GM23248 (cell line): ENCODE measurements at regions not wholly inside any gene's neighbourhood (a gene's known extent, or its start where the extent isn't known, plus 50 kb on each side); places are given as distances from the start of the nearest gene placed in this dataset.

Experiments used
- DNase-seq: peaks from one replicate; pipeline ENCODE4 v3.0.0-alpha.2; 2015
- H2AFZ ChIP-seq: fragments of 200-600 bp; sonication (generic); 2 replicates; pipeline ENCODE4 v1.6.1; 2016; ENCODE audit warnings: antibody characterized with exemption
- H3F3A ChIP-seq: fragments of 200-600 bp; sonication (generic); 2 replicates; pipeline ENCODE4 v1.6.1; 2016; ENCODE audit warnings: mild to moderate bottlenecking, antibody characterized with exemption, mixed run types; ENCODE audit not compliant: insufficient read depth
- H3K27ac ChIP-seq: fragments of 200-600 bp; sonication (generic); 2 replicates; pipeline ENCODE4 v1.5.1; 2016; ENCODE audit warnings: mild to moderate bottlenecking
- H3K27me3 ChIP-seq: fragments of 200-600 bp; sonication (generic); replicated peaks from 2 replicates; pipeline ENCODE4 v1.6.1; 2016; ENCODE audit warnings: mild to moderate bottlenecking; ENCODE audit not compliant: insufficient read depth
- H3K36me3 ChIP-seq: fragments of 200-600 bp; sonication (generic); 2 replicates; pipeline ENCODE4 v1.6.1; 2016; ENCODE audit warnings: low read depth, mild to moderate bottlenecking
- H3K4me1 ChIP-seq: fragments of 200-600 bp; sonication (generic); 2 replicates; pipeline ENCODE4 v1.6.1; 2016; ENCODE audit warnings: mild to moderate bottlenecking; ENCODE audit not compliant: insufficient read depth
- H3K4me2 ChIP-seq: fragments of 200-600 bp; sonication (generic); one replicate; pipeline ENCODE4 v1.6.1; 2016; ENCODE audit warnings: mild to moderate bottlenecking; ENCODE audit not compliant: unreplicated experiment
- H3K4me3 ChIP-seq: fragments of 200-600 bp; sonication (generic); 2 replicates; pipeline ENCODE4 v1.5.1; 2016; ENCODE audit warnings: mild to moderate bottlenecking
- H3K79me2 ChIP-seq: fragments of 200-600 bp; sonication (generic); 2 replicates; pipeline ENCODE4 v1.6.1; 2016; ENCODE audit warnings: mild to moderate bottlenecking; ENCODE audit not compliant: insufficient read depth
- H3K9ac ChIP-seq: fragments of 200-600 bp; sonication (generic); 2 replicates; pipeline ENCODE4 v1.6.1; 2016; ENCODE audit warnings: mild to moderate bottlenecking
- H3K9me2 ChIP-seq: fragments of 200-600 bp; sonication (generic); 2 replicates; pipeline ENCODE4 v1.6.1; 2016; ENCODE audit warnings: mixed run types, mild to moderate bottlenecking, moderate library complexity; ENCODE audit not compliant: insufficient read depth
- H3K9me3 ChIP-seq: fragments of 200-600 bp; sonication (generic); one replicate; pipeline ENCODE4 v1.6.1; 2017; ENCODE audit warnings: low read depth
- H4K20me1 ChIP-seq: fragments of 200-600 bp; sonication (generic); 2 replicates; pipeline ENCODE4 v1.6.0; 2016; ENCODE audit not compliant: insufficient read depth
- EZH2 ChIP-seq: fragments of 200-600 bp; sonication (generic); IDR thresholded peaks from 2 replicates; pipeline ENCODE4 v1.6.1; 2018; ENCODE audit warnings: antibody characterized with exemption, mild to moderate bottlenecking; ENCODE audit not compliant: insufficient read depth, poor library complexity, severe bottlenecking
- EZH2phosphoT487 ChIP-seq: fragments of 200-600 bp; sonication (generic); IDR thresholded peaks from 2 replicates; pipeline ENCODE4 v1.6.1; 2018; ENCODE audit warnings: antibody characterized with exemption, moderate library complexity, mild to moderate bottlenecking, low read depth; ENCODE audit not compliant: insufficient read depth
- WGBS, 2 experiments: methylation state at CpG; one replicate each; pipeline ENCODE4 v1.1.6; 2015 to 2017; ENCODE audit warnings: low lambda C conversion rate in 2 of 2, low coverage in 1 of 2; ENCODE audit errors: missing lambda C conversion rate in 2 of 2; 5-methylcytosine and 5-hydroxymethylcytosine counted together
- in situ Hi-C: fragments of 300-500 bp; cut with MboI; formaldehyde crosslinking; loops from 2 replicates; pipeline ENCODE4 v1.15.0; 2020

- Histone ChIP-seq H3F3A (peaks cover 22% of the 10 kb centered on the region), H3K27me3 (no peaks in the 10 kb centered on the region), H3K4me2 (peak overlapping the region; percentile 63), H3K9ac (peak overlapping the region; percentile 66), H4K20me1 (no peaks in the 10 kb centered on the region), H3K4me1 (peaks cover 25% of the 10 kb centered on the region), H3K27ac (peak overlapping the region; percentile 65), H3K79me2 (no peaks in the 10 kb centered on the region), H2AFZ (peak overlapping the region; percentile 94), H3K36me3 (no peaks in the 10 kb centered on the region), H3K9me2 (no peaks in the 10 kb centered on the region), H3K4me3 (peak overlapping the region; percentile 38; the same call in 1 of the 2 replicates), H3K9me3 (no peaks in the 10 kb centered on the region)
- TF ChIP-seq EZH2 (no peak), EZH2phosphoT487 (no peak)
- in situ Hi-C loops: no loop called here
- whole genome bisulfite sequencing, 2 experiments: 14 to 29% methylated on average over 8 of the region's 8 CpGs
- DNase-seq: peak; percentile 73
These were observed 132.2 kb upstream of the INHBA start for GRCh38 chr7:41834805-41835694.

- Histone ChIP-seq H3K27me3 (no peaks in the 10 kb centered on the region), H3K79me2 (no peaks in the 10 kb centered on the region), H2AFZ (peak overlapping the region; percentile 40), H3K4me1 (peaks cover 25% of the 10 kb centered on the region), H3K27ac (no peak overlapping the region), H4K20me1 (no peaks in the 10 kb centered on the region), H3F3A (peaks cover 22% of the 10 kb centered on the region), H3K9me3 (no peaks in the 10 kb centered on the region), H3K9ac (no peak overlapping the region), H3K36me3 (no peaks in the 10 kb centered on the region), H3K9me2 (no peaks in the 10 kb centered on the region), H3K4me3 (no peak overlapping the region), H3K4me2 (no peak overlapping the region)
- peak; percentile 62 for DNase-seq
- in situ Hi-C loops: no loop called here
- TF ChIP-seq EZH2 (no peak), EZH2phosphoT487 (no peak)
- 15 to 16% methylated on average over 4 of the region's 4 CpGs for WGBS, 2 experiments
These were observed 130.1 kb upstream of the INHBA start for GRCh38 chr7:41832941-41833340.

GRCh38 chr7:41830271-41830670 lies 127.4 kb upstream of the INHBA start:
- H3K36me3 ChIP-seq: no peaks in the 10 kb centered on the region
- no peaks in the 10 kb centered on the region for H3K27me3 ChIP-seq
- H3K79me2 ChIP-seq: no peaks in the 10 kb centered on the region
- no peak overlapping the region for H3K4me2 ChIP-seq
- no peak overlapping the region for H3K27ac ChIP-seq
- TF ChIP-seq EZH2phosphoT487 (no peak), EZH2 (no peak)
- no peaks in the 10 kb centered on the region for H3K9me2 ChIP-seq
- no peaks in the 10 kb centered on the region for H3K9me3 ChIP-seq
- H3K4me1 ChIP-seq: peaks cover 22% of the 10 kb centered on the region
- WGBS, 2 experiments: 48 to 72% methylated on average over 2 of the region's 2 CpGs
- no peak overlapping the region for H3K9ac ChIP-seq
- no peak for DNase-seq
- peak overlapping the region; percentile 29 for H2AFZ ChIP-seq
- H3K4me3 ChIP-seq: no peak overlapping the region
- no peaks in the 10 kb centered on the region for H4K20me1 ChIP-seq
- peaks cover 13% of the 10 kb centered on the region; the same call in 1 of the 2 replicates for H3F3A ChIP-seq
- in situ Hi-C loops: no loop called here

GRCh38 chr7:41828911-41829310 lies 126.0 kb upstream of the INHBA start:
- DNase-seq: no peak
- H3K36me3 ChIP-seq: no peaks in the 10 kb centered on the region
- in situ Hi-C loops: no loop called here

More at GRCh38 chr7:41828911-41829310, 126.0 kb upstream of the INHBA start:
- Histone ChIP-seq H2AFZ (no peak overlapping the region), H3F3A (peaks cover 17% of the 10 kb centered on the region), H3K9ac (no peak overlapping the region), H3K79me2 (no peaks in the 10 kb centered on the region), H3K27me3 (no peaks in the 10 kb centered on the region), H3K9me2 (no peaks in the 10 kb centered on the region), H3K4me3 (no peak overlapping the region), H3K4me1 (peaks cover 23% of the 10 kb centered on the region), H3K9me3 (no peaks in the 10 kb centered on the region), H4K20me1 (no peaks in the 10 kb centered on the region), H3K4me2 (no peak overlapping the region), H3K27ac (no peak overlapping the region)
- 44 to 52% methylated on average over 4 of the region's 4 CpGs for WGBS, 2 experiments
- TF ChIP-seq EZH2phosphoT487 (no peak), EZH2 (no peak)
